ENCODE measurements at regions not wholly inside any gene's neighbourhood (a gene's known extent, or its start where the extent isn't known, plus 50 kb on each side); places are given as distances from the start of the nearest gene placed in this dataset.

DNA sequence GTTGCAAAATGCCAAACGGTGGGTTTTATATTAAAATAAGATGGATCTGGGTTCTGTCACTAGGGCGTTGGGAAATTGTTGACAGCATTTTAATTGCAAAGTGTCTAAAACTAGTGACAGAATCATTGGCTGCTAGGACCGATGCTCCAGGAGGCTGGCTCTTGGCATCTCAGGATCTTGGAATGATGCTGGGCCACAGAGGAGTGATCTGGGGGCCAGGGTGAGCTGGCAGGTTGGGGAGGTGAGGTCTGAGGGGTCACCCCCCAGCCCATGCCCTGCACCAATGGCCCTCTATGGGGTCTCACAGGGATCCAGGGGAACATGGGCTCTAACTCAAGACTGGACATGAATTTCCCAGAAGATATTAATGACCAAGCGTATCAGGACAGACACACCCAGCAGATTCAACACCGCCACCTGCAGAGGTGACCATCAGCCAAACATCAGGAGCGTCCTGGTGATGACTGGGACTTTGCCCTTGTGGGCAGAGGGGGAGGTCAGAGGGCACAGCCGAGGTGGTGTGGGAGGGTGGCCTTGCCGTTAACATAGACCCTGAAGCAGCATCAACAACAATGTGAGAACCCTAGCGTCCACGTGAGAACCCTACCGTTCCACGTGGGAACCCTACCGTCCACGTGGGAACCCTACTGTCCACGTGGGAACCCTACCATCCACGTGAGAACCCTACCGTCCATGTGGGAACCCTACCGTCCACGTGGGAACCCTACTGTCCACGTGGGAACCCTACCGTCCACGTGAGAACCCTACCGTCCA, 89.0 kb upstream of the PPP2R2D start:
- Histone ChIP-seq H3K4me1 (no peaks in the 10 kb centered on the region), H3K27ac (no peak overlapping the region), H3K36me3 (no peaks in the 10 kb centered on the region), H3K9me3 (no peaks in the 10 kb centered on the region), H3K27me3 (no peaks in the 10 kb centered on the region), H3K4me3 (no peak overlapping the region)
- no peak for DNase-seq
- intact Hi-C loops (cut with DNase I; ENCODE audit: low total_unique reads): no loop called here
- TF ChIP-seq POLR2A (IDR thresholded peaks at IDR 0.05): no peak
- TF ChIP-seq, protein P1, sequence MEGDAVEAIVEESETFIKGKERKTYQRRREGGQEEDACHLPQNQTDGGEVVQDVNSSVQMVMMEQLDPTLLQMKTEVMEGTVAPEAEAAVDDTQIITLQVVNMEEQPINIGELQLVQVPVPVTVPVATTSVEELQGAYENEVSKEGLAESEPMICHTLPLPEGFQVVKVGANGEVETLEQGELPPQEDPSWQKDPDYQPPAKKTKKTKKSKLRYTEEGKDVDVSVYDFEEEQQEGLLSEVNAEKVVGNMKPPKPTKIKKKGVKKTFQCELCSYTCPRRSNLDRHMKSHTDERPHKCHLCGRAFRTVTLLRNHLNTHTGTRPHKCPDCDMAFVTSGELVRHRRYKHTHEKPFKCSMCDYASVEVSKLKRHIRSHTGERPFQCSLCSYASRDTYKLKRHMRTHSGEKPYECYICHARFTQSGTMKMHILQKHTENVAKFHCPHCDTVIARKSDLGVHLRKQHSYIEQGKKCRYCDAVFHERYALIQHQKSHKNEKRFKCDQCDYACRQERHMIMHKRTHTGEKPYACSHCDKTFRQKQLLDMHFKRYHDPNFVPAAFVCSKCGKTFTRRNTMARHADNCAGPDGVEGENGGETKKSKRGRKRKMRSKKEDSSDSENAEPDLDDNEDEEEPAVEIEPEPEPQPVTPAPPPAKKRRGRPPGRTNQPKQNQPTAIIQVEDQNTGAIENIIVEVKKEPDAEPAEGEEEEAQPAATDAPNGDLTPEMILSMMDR (IDR thresholded peaks at IDR 0.05): no peak

- Histone ChIP-seq H3K27me3 (no peaks in the 10 kb centered on the region), H3K4me1 (no peaks in the 10 kb centered on the region), H3K9me3 (no peaks in the 10 kb centered on the region), H3K27ac (no peak overlapping the region), H3K36me3 (no peaks in the 10 kb centered on the region), H3K4me3 (no peak overlapping the region)
- intact Hi-C loops (cut with DNase I; ENCODE audit: low total_unique reads): no loop called here
- DNase-seq: no peak
- TF ChIP-seq, protein P1 (IDR thresholded peaks at IDR 0.05): no peak
- no peak for TF ChIP-seq POLR2A (IDR thresholded peaks at IDR 0.05)
Observed at GRCh38 chr10:131812736-131813604, 87.8 kb upstream of the PPP2R2D start.

- no peaks in the 10 kb centered on the region for H3K27me3 ChIP-seq
- no peaks in the 10 kb centered on the region for H3K9me3 ChIP-seq
- no peak overlapping the region for H3K4me3 ChIP-seq
- intact Hi-C loops (cut with DNase I; ENCODE audit: low total_unique reads): no loop called here
- no peak overlapping the region for H3K27ac ChIP-seq
- no peak for DNase-seq
- H3K4me1 ChIP-seq: no peaks in the 10 kb centered on the region
- H3K36me3 ChIP-seq: no peaks in the 10 kb centered on the region
- no peak for TF ChIP-seq POLR2A (IDR thresholded peaks at IDR 0.05)
Observed at GRCh38 chr10:131814567-131815265, 86.1 kb upstream of the PPP2R2D start.

DNA sequence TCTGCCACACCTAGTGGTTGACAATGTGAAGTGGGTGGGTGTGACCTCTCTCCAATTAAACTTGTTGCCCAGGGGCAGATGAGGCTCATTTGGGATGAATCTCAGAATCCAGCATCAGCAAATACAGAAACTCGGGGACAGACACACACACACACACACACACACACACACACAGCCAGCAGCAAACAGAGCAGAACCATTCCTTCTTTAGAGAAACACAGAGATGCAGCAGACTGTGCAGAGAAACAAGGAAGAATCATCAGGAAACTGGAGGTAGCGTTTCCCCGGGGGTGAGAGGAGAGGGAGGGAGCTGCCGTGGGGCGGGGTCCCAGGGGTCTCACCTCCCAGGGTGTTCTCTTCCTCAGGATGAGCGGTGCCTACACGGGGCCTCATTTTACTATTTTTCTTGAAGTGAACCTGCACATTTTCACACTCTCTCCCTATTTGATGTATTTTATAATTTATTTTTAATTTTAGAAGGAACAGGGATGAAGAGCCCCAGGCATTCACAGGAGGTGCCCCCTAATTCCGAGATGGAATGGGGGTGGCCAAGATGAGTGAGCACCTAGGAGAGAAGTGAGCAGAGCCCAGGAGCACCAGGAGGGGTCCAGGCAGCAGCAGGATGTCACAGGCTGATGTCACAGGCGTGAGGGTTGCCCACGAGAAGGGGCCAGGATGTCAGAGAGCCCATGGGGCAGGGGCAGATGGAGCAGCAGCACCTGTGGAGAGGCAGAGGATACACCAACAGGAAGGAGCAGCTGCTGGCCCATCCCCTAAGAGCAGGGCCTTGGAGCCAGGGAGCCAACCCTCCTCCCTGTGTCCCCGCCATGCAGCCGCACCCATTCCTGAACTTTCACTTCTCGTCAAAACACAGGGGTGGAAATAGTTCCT, 85.3 kb upstream of the PPP2R2D start:
- no peaks in the 10 kb centered on the region for H3K4me1 ChIP-seq
- intact Hi-C loops (cut with DNase I; ENCODE audit: low total_unique reads): no loop called here
- no peak for DNase-seq
- no peaks in the 10 kb centered on the region for H3K36me3 ChIP-seq
- no peak overlapping the region for H3K27ac ChIP-seq
- TF ChIP-seq, protein P1 (IDR thresholded peaks at IDR 0.05): no peak
- H3K9me3 ChIP-seq: no peaks in the 10 kb centered on the region
- no peak overlapping the region for H3K4me3 ChIP-seq
- H3K27me3 ChIP-seq: no peaks in the 10 kb centered on the region

Measured in uterus (tissue), 3 donors.